ENCODE measurements at regions not wholly inside any gene's neighbourhood (a gene's known extent, or its start where the extent isn't known, plus 50 kb on each side); places are given as distances from the start of the nearest gene placed in this dataset.

GRCh38 chr9:86763791-86764190 lies 183.5 kb downstream of the GAS1 start:
- Histone ChIP-seq H3K36me3 (ENCODE audit: low read depth) (no peaks in the 10 kb centered on the region), H3K4me1 (replicated peaks; ENCODE audit: insufficient read depth) (peaks cover 25% of the 10 kb centered on the region), H3K27me3 (ENCODE audit: insufficient read depth, low read depth) (no peaks in the 10 kb centered on the region), H3K4me3 (no peak overlapping the region), H3K9me2 (ENCODE audit: insufficient read depth) (no peaks in the 10 kb centered on the region), H3K79me2 (ENCODE audit: low read depth) (no peaks in the 10 kb centered on the region), H2AFZ (no peak overlapping the region), H3K9me3 (ENCODE audit: insufficient read depth, low read depth) (no peaks in the 10 kb centered on the region), H3K4me2 (no peak overlapping the region), H4K20me1 (ENCODE audit: insufficient read depth) (no peaks in the 10 kb centered on the region), H3K27ac (no peak overlapping the region), H3F3A (ENCODE audit: insufficient read depth, low read depth) (peaks cover 17% of the 10 kb centered on the region; the same call in 1 of the 2 replicates)
- POLR2A ChIA-PET (ENCODE audit: unreplicated experiment) = no interaction called here
- no TSS peak for BruUV-seq (replicated peaks)
- intact Hi-C loops (cut with micrococcal nuclease; ENCODE audit: unreplicated experiment) = no loop called here
- TF ChIP-seq EZH2 (IDR thresholded peaks at IDR 0.05; ENCODE audit: low read depth) (no peak), CTCF (conservative IDR thresholded peaks at IDR 0.05) (no peak)
- CTCF ChIA-PET = no interaction called here
- no peak for DNase-seq

DNA sequence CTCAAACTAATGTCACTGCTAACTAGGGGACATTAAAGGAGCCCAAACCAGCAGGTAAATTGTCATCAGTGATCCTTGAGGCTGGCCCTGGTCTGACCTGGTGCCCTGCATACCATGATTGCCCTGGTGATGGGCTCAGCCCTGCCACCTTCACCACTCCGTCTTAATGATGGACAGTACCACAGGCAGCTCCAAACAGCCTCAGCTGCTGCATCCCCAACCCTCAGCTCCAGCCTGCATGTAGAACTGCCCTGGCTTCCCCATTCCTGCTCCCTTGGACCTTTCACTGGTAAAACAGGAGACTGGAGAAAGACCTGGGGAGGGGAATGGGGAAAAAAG lies 190.0 kb downstream of the GAS1 start:
- CTCF ChIA-PET = no interaction called here

DNA sequence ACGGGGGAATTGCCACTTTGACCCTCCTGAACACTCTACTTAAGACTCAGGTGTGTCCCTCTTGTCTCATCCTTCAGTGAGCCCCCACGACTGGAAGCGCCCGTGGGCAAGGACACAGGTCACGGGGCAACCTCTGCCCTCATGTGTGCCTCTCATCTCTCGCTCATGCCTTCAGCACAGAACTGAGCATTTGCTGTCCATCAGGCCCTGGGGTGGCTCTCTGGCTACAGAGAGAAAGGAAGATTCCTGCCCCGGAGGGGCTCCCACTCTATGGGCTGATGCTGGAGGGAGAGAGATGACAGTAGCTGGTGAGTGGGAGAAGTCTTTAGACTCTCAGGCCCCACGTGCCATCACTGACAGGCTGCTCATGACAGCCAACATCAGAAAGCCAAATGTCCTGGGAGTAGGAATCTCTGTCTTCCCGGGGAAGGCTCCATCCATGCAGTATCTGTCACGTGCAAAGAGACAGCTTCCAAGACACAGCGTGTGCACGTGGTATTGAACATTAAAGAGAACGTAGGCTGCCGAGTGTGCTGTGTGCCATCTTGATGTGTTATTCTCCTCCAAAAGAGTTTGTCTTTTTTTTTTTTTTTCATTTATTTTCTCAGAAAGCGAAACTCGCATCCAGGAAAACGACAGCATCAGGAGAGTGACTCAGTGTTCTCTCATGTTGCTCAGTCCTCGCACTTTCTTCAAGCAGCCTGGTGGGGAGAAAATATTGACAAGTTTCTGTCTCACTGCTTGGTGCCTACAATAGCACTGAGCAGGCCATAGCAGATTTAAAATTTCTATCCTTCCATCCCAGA lies 190.5 kb downstream of the GAS1 start:
- no peak for DNase-seq
- CTCF ChIA-PET = interaction anchor here (0.7 kb wide), 1 partner anchor 41 kb away, joined by 6 read pairs; no protein-coding TSS in a partner anchor
- POLR2A ChIA-PET (ENCODE audit: unreplicated experiment) = no interaction called here

More for the DNA sequence above, 190.0 kb downstream of the GAS1 start:
- Histone ChIP-seq H3K4me3 (no peak overlapping the region), H3K27ac (no peak overlapping the region), H3K36me3 (ENCODE audit: low read depth) (no peaks in the 10 kb centered on the region), H3F3A (ENCODE audit: insufficient read depth, low read depth) (no peaks in the 10 kb centered on the region), H3K9me2 (ENCODE audit: insufficient read depth) (no peaks in the 10 kb centered on the region), H4K20me1 (ENCODE audit: insufficient read depth) (no peaks in the 10 kb centered on the region), H2AFZ (no peak overlapping the region), H3K9me3 (ENCODE audit: insufficient read depth, low read depth) (no peaks in the 10 kb centered on the region), H3K79me2 (ENCODE audit: low read depth) (no peaks in the 10 kb centered on the region), H3K4me2 (no peak overlapping the region), H3K27me3 (ENCODE audit: insufficient read depth, low read depth) (no peaks in the 10 kb centered on the region), H3K4me1 (replicated peaks; ENCODE audit: insufficient read depth) (no peaks in the 10 kb centered on the region)
- no TSS peak for BruUV-seq (replicated peaks)
- no peak for DNase-seq
- intact Hi-C loops (cut with micrococcal nuclease; ENCODE audit: unreplicated experiment) = no loop called here
- POLR2A ChIA-PET (ENCODE audit: unreplicated experiment) = no interaction called here
- no peak for TF ChIP-seq CTCF (conservative IDR thresholded peaks at IDR 0.05)
- no peak for TF ChIP-seq EZH2 (IDR thresholded peaks at IDR 0.05; ENCODE audit: low read depth)

More for the DNA sequence above, 190.5 kb downstream of the GAS1 start:
- Histone ChIP-seq H2AFZ (no peak overlapping the region), H3K9me3 (ENCODE audit: insufficient read depth, low read depth) (no peaks in the 10 kb centered on the region), H3K9me2 (ENCODE audit: insufficient read depth) (no peaks in the 10 kb centered on the region), H3K36me3 (ENCODE audit: low read depth) (no peaks in the 10 kb centered on the region), H3K27ac (no peak overlapping the region), H4K20me1 (ENCODE audit: insufficient read depth) (no peaks in the 10 kb centered on the region), H3K4me3 (no peak overlapping the region), H3K27me3 (ENCODE audit: insufficient read depth, low read depth) (no peaks in the 10 kb centered on the region), H3F3A (ENCODE audit: insufficient read depth, low read depth) (no peaks in the 10 kb centered on the region), H3K4me1 (replicated peaks; ENCODE audit: insufficient read depth) (no peaks in the 10 kb centered on the region), H3K79me2 (ENCODE audit: low read depth) (no peaks in the 10 kb centered on the region), H3K4me2 (no peak overlapping the region)
- no TSS peak for BruUV-seq (replicated peaks)
- TF ChIP-seq CTCF (conservative IDR thresholded peaks at IDR 0.05) (no peak), EZH2 (IDR thresholded peaks at IDR 0.05; ENCODE audit: low read depth) (no peak)
- intact Hi-C loops (cut with micrococcal nuclease; ENCODE audit: unreplicated experiment) = no loop called here

Measured in PC-9 (cell line).